CD8-positive, alpha-beta memory T cell (primary cell): ENCODE measurements at regions not wholly inside any gene's neighbourhood (a gene's known extent, or its start where the extent isn't known, plus 50 kb on each side); places are given as distances from the start of the nearest gene placed in this dataset.

ENCODE experiments used
- CTCF ChIA-PET: fragments of 350-600 bp; sonication (Branson Sonifier 250); formaldehyde crosslinking; loops from one replicate; lab custom pipeline; 2021; ENCODE audit warnings: antibody characterized with exemption; lab: Charles Lee
- POLR2A ChIA-PET: fragments of 350-600 bp; sonication (Branson Sonifier 250); formaldehyde crosslinking; loops from one replicate; lab custom pipeline; 2021; ENCODE audit warnings: antibody characterized with exemption; lab: Charles Lee
- DNase-seq, 5 donors: peaks; one replicate each; pipeline versions ENCODE4 v3.0.0 to v3.0.0-alpha.2; 2020 to 2022; ENCODE audit warnings: mixed read lengths in 1 of 5
- H3K27ac ChIP-seq: one replicate; pipeline ENCODE4 v1.7.0; 2013; ENCODE audit warnings: low read depth, mild to moderate bottlenecking, low read length, moderate library complexity
- H3K27me3 ChIP-seq: 2 replicates; pipeline ENCODE4 v1.7.0; 2013; ENCODE audit warnings: low read length, mild to moderate bottlenecking; ENCODE audit not compliant: insufficient read depth, poor library complexity, severe bottlenecking
- H3K36me3 ChIP-seq: 2 replicates; pipeline ENCODE4 v1.7.0; 2013; ENCODE audit warnings: mild to moderate bottlenecking, low read length, moderate library complexity; ENCODE audit not compliant: insufficient read depth
- H3K4me1 ChIP-seq: 2 replicates; pipeline ENCODE4 v1.7.0; 2013; ENCODE audit warnings: mild to moderate bottlenecking, low read length, moderate library complexity; ENCODE audit not compliant: insufficient read depth
- H3K4me3 ChIP-seq: 2 replicates; pipeline ENCODE4 v1.7.0; 2013; ENCODE audit warnings: mild to moderate bottlenecking, low read length
- H3K9me3 ChIP-seq: 2 replicates; pipeline ENCODE4 v1.7.0; 2013; ENCODE audit warnings: mild to moderate bottlenecking, low read length
- H3K27ac Mint-ChIP-seq, 8 donors: one replicate each; pipeline ENCODE4 v1.8.0; 2020 to 2021; ENCODE audit warnings: mixed read lengths in 8 of 8, mild to moderate bottlenecking in 6 of 8, inconsistent platforms in 3 of 8, moderate library complexity in 3 of 8
- H3K27me3 Mint-ChIP-seq, 2 donors: one replicate each; pipeline ENCODE4 v1.8.0; 2020 to 2021; ENCODE audit warnings: mixed read lengths in 2 of 2, mild to moderate bottlenecking in 1 of 2, moderate library complexity in 1 of 2
- H3K36me3 Mint-ChIP-seq, 3 donors: one replicate each; pipeline ENCODE4 v1.8.0; 2020 to 2021; ENCODE audit warnings: mixed read lengths in 3 of 3, inconsistent platforms in 1 of 3, mild to moderate bottlenecking in 1 of 3
- H3K4me1 Mint-ChIP-seq, 3 donors: one replicate each; pipeline ENCODE4 v1.8.0; 2020 to 2021; ENCODE audit warnings: mixed read lengths in 3 of 3, inconsistent platforms in 1 of 3, mild to moderate bottlenecking in 1 of 3
- H3K4me3 Mint-ChIP-seq, 7 donors: one replicate each; pipeline ENCODE4 v1.8.0; 2020 to 2021; ENCODE audit warnings: mixed read lengths in 7 of 7, mild to moderate bottlenecking in 6 of 7, moderate library complexity in 4 of 7, inconsistent platforms in 2 of 7
- H3K9me3 Mint-ChIP-seq, 5 donors: one replicate each; pipeline ENCODE4 v1.8.0; 2020 to 2022; ENCODE audit warnings: mixed read lengths in 5 of 5, mild to moderate bottlenecking in 3 of 5, moderate library complexity in 2 of 5, inconsistent platforms in 1 of 5

DNA sequence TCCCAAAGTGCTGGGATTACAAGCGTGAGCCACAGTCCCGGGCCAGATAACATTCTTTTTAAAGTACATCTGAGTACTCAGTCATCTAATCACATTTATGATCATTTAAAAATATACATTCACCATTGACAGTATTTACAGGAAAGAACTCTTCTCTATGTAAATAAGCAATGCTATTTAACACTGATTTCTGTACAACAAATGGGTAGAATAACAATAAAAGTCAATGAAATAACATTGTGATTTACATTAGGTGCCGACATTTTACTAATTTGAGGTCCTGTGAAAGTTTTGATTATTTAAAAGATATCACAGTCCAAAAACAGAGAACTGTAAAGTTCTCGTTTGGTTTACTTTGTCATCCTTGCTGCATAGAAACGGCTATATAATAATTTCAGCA is 1763.7 kb downstream of the SLITRK1 start:
- CTCF ChIA-PET, result no interaction called here
- no peak for DNase-seq
- Mint-ChIP-seq H3K4me1 (no peaks in the 10 kb centered on the region), H3K27ac (no peak overlapping the region), H3K4me3 (no peak overlapping the region), H3K36me3 (no peaks in the 10 kb centered on the region), H3K9me3 (peaks cover 0 to 28% (median 3%) of the 10 kb centered on the region in 5 donors), H3K27me3 (no peaks in the 10 kb centered on the region)
- Histone ChIP-seq H3K36me3 (no peaks in the 10 kb centered on the region), H3K4me3 (no peak overlapping the region), H3K4me1 (no peaks in the 10 kb centered on the region), H3K9me3 (no peaks in the 10 kb centered on the region), H3K27ac (no peak overlapping the region), H3K27me3 (no peaks in the 10 kb centered on the region)
- POLR2A ChIA-PET, result no interaction called here

GRCh38 chr13:82116422-82116989 is 1765.8 kb downstream of the SLITRK1 start:
- no peak for DNase-seq
- H3K4me1 Mint-ChIP-seq, result no peaks in the 10 kb centered on the region

GRCh38 chr13:82115391-82115790 is 1766.9 kb downstream of the SLITRK1 start:
- Histone ChIP-seq H3K4me3 (no peak overlapping the region), H3K27ac (no peak overlapping the region), H3K27me3 (no peaks in the 10 kb centered on the region), H3K36me3 (no peaks in the 10 kb centered on the region), H3K4me1 (no peaks in the 10 kb centered on the region), H3K9me3 (no peaks in the 10 kb centered on the region)
- Mint-ChIP-seq H3K27ac (no peak overlapping the region), H3K4me3 (no peak overlapping the region), H3K9me3 (peaks cover 0 to 26% (median 10%) of the 10 kb centered on the region in 5 donors), H3K4me1 (no peaks in the 10 kb centered on the region), H3K36me3 (no peaks in the 10 kb centered on the region), H3K27me3 (no peaks in the 10 kb centered on the region)
- ChIA-PET POLR2A (no interaction called here), CTCF (no interaction called here)
- DNase-seq, result no peak

More at GRCh38 chr13:82116422-82116989, 1765.8 kb downstream of the SLITRK1 start:
- ChIA-PET CTCF (no interaction called here), POLR2A (no interaction called here)
- Histone ChIP-seq H3K27ac (no peak overlapping the region), H3K36me3 (no peaks in the 10 kb centered on the region), H3K9me3 (no peaks in the 10 kb centered on the region), H3K27me3 (no peaks in the 10 kb centered on the region), H3K4me1 (no peaks in the 10 kb centered on the region), H3K4me3 (no peak overlapping the region)
- H3K9me3 Mint-ChIP-seq, result peaks cover 0 to 20% (median 3%) of the 10 kb centered on the region in 5 donors
- H3K36me3 Mint-ChIP-seq, result no peaks in the 10 kb centered on the region
- H3K4me3 Mint-ChIP-seq, result no peak overlapping the region
- no peak overlapping the region for H3K27ac Mint-ChIP-seq
- H3K27me3 Mint-ChIP-seq, result no peaks in the 10 kb centered on the region

DNA sequence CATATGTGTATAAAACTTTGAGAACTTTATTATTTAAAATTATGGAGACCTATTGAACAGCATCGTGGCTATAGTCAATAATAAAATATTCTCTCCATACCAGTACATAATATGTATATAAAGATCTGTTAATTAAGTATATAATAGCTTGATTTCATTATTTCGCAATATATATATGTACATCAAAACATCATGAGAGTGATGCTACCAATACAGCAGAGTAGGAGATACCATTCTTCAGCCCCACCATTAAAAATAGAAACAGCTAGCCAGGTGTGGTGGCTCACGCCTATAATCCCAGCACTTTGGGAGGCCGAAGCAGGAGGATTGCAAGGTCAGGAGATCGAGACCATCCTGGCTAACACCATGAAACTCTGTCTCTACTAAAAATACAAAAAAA is 1755.3 kb upstream of the SPRY2 start:
- H3K27ac Mint-ChIP-seq, result no peak overlapping the region
- CTCF ChIA-PET, result no interaction called here
- H3K4me3 Mint-ChIP-seq, result no peak overlapping the region
- peaks cover 3 to 26% (median 4%) of the 10 kb centered on the region in 5 donors for H3K9me3 Mint-ChIP-seq
- Histone ChIP-seq H3K36me3 (no peaks in the 10 kb centered on the region), H3K27ac (no peak overlapping the region), H3K4me3 (no peak overlapping the region), H3K27me3 (no peaks in the 10 kb centered on the region), H3K4me1 (no peaks in the 10 kb centered on the region), H3K9me3 (no peaks in the 10 kb centered on the region)
- no peaks in the 10 kb centered on the region for H3K27me3 Mint-ChIP-seq
- no peaks in the 10 kb centered on the region for H3K4me1 Mint-ChIP-seq
- DNase-seq, result no peak
- POLR2A ChIA-PET, result no interaction called here
- no peaks in the 10 kb centered on the region for H3K36me3 Mint-ChIP-seq

DNA sequence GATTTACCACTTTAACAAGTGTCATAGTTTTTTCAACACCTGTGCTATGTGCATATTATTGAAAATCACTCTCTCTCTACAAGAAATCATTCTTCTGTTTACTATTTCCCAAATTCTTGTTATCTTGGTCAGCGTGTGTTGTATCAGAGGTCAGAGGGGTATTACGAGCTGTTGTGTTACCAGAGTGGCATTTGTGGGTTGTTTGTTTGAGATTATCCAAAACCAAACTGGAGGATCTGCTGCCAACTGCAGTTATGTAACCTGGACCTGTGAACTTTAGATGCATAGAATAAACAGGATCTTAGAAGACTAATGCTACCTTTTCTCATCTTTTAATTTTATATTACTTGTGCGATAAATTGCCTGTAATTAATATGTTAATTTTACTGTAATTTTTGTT is 1751.4 kb upstream of the SPRY2 start:
- Histone ChIP-seq H3K4me3 (no peak overlapping the region), H3K27ac (no peak overlapping the region), H3K27me3 (no peaks in the 10 kb centered on the region), H3K36me3 (no peaks in the 10 kb centered on the region), H3K4me1 (no peaks in the 10 kb centered on the region), H3K9me3 (no peaks in the 10 kb centered on the region)
- DNase-seq, result no peak
- Mint-ChIP-seq H3K4me1 (no peaks in the 10 kb centered on the region), H3K36me3 (no peaks in the 10 kb centered on the region), H3K27me3 (no peaks in the 10 kb centered on the region), H3K9me3 (peaks cover 3 to 12% (median 4%) of the 10 kb centered on the region in 5 donors), H3K27ac (no peak overlapping the region), H3K4me3 (no peak overlapping the region)
- POLR2A ChIA-PET, result no interaction called here
- CTCF ChIA-PET, result no interaction called here

GRCh38 chr13:82088781-82089180 is 1747.9 kb upstream of the SPRY2 start:
- no peak overlapping the region for H3K27ac ChIP-seq
- no peaks in the 10 kb centered on the region for H3K27me3 Mint-ChIP-seq

DNA sequence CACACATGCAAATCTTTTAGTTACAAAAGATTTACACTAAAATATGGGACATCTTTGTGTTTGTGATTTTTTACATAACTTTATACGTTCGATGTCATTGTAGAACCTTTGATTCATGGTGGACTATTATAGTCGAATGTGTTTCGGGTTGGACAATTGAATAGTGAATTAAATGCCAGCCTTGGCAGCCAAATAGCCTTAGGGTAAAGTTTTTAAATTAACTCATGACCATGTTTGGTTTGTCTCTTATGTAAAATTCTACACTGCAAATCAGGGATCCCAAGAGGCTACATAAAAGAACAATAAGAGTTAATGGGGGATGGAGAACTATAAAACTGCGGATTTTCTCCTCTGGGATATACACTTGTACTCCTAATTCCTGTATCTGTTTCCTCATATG is 1735.6 kb upstream of the SPRY2 start:
- H3K4me3 Mint-ChIP-seq, result no peak overlapping the region
- Histone ChIP-seq H3K36me3 (no peaks in the 10 kb centered on the region), H3K4me1 (no peaks in the 10 kb centered on the region), H3K27ac (no peak overlapping the region), H3K9me3 (no peaks in the 10 kb centered on the region), H3K27me3 (no peaks in the 10 kb centered on the region), H3K4me3 (no peak overlapping the region)
- H3K27ac Mint-ChIP-seq, result no peak overlapping the region
- H3K4me1 Mint-ChIP-seq, result no peaks in the 10 kb centered on the region
- no peaks in the 10 kb centered on the region for H3K36me3 Mint-ChIP-seq
- peaks cover 0 to 34% (median 8%) of the 10 kb centered on the region in 5 donors for H3K9me3 Mint-ChIP-seq
- peaks cover 0 to 1% of the 10 kb centered on the region in 2 donors for H3K27me3 Mint-ChIP-seq
- DNase-seq, result no peak
- ChIA-PET POLR2A (no interaction called here), CTCF (no interaction called here)

More at GRCh38 chr13:82088781-82089180, 1747.9 kb upstream of the SPRY2 start:
- ChIA-PET POLR2A (no interaction called here), CTCF (no interaction called here)
- peaks cover 1 to 9% (median 4%) of the 10 kb centered on the region in 5 donors for H3K9me3 Mint-ChIP-seq
- no peaks in the 10 kb centered on the region for H3K4me1 ChIP-seq
- no peaks in the 10 kb centered on the region for H3K27me3 ChIP-seq
- no peak overlapping the region for H3K4me3 Mint-ChIP-seq
- no peaks in the 10 kb centered on the region for H3K36me3 Mint-ChIP-seq
- H3K4me1 Mint-ChIP-seq, result no peaks in the 10 kb centered on the region
- no peaks in the 10 kb centered on the region for H3K9me3 ChIP-seq
- DNase-seq, result no peak
- no peak overlapping the region for H3K27ac Mint-ChIP-seq
- no peaks in the 10 kb centered on the region for H3K36me3 ChIP-seq
- no peak overlapping the region for H3K4me3 ChIP-seq

DNA sequence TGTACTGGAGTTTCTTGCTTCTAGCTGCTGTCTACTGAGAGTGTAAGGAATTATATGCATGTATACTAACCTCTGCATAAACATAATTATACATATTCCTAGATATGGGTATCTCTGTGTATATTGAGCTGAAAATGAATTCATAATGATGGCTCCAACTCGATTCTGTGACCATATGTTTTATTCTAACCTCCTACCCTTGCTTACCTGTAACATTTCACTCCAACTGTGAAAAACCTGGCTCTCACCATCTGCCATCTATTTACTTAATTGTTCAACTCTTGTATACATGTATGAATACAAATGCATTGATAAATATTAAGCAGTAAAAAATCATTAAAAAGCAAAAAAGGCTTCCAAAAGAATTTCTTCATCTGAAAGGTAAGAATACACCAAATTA is 1729.5 kb upstream of the SPRY2 start:
- no peak overlapping the region for H3K27ac Mint-ChIP-seq
- CTCF ChIA-PET, result no interaction called here
- no peak overlapping the region for H3K4me3 ChIP-seq
- H3K36me3 Mint-ChIP-seq, result no peaks in the 10 kb centered on the region
- no peak overlapping the region for H3K27ac ChIP-seq
- no peaks in the 10 kb centered on the region for H3K4me1 ChIP-seq
- no peaks in the 10 kb centered on the region for H3K9me3 ChIP-seq
- no peaks in the 10 kb centered on the region for H3K27me3 ChIP-seq
- POLR2A ChIA-PET, result no interaction called here
- DNase-seq, result no peak
- peaks cover 0 to 30% (median 13%) of the 10 kb centered on the region in 5 donors for H3K9me3 Mint-ChIP-seq
- H3K36me3 ChIP-seq, result no peaks in the 10 kb centered on the region
- no peak overlapping the region for H3K4me3 Mint-ChIP-seq
- H3K27me3 Mint-ChIP-seq, result no peaks in the 10 kb centered on the region
- H3K4me1 Mint-ChIP-seq, result no peaks in the 10 kb centered on the region
